H9 (cell line): ENCODE measurements at regions not wholly inside any gene's neighbourhood (a gene's known extent, or its start where the extent isn't known, plus 50 kb on each side); places are given as distances from the start of the nearest gene placed in this dataset.

ENCODE experiments used
- DNase-seq: peaks from one replicate; pipeline ENCODE4 v3.0.0-alpha.2; 2017
- H2AFZ ChIP-seq: one replicate; pipeline ENCODE4 v1.6.1; 2013; ENCODE audit warnings: mild to moderate bottlenecking, low read length, control low read depth, moderate library complexity
- H2AK5ac ChIP-seq: 2 replicates; pipeline ENCODE4 v1.6.1; 2013; ENCODE audit warnings: low read length, control low read depth, mixed read lengths; ENCODE audit not compliant: insufficient read length
- H2BK120ac ChIP-seq: one replicate; pipeline ENCODE4 v1.6.1; 2013; ENCODE audit warnings: low read depth, mild to moderate bottlenecking, low read length, control low read depth, inconsistent platforms; ENCODE audit not compliant: poor library complexity, severe bottlenecking
- H2BK12ac ChIP-seq: 2 replicates; pipeline ENCODE4 v1.6.1; 2013; ENCODE audit warnings: low read length, control low read depth, mixed read lengths, low read depth; ENCODE audit not compliant: insufficient read length
- H2BK15ac ChIP-seq: 2 replicates; pipeline ENCODE4 v1.6.1; 2013; ENCODE audit warnings: low read depth, low read length, control low read depth
- H2BK20ac ChIP-seq: one replicate; pipeline ENCODE4 v1.6.1; 2013; ENCODE audit warnings: low read depth, mild to moderate bottlenecking, low read length, control low read depth, inconsistent platforms; ENCODE audit not compliant: poor library complexity, severe bottlenecking
- H2BK5ac ChIP-seq: 2 replicates; pipeline ENCODE4 v1.6.1; 2013; ENCODE audit warnings: low read length, control low read depth, mixed read lengths; ENCODE audit not compliant: insufficient read length
- H3K14ac ChIP-seq: 2 replicates; pipeline ENCODE4 v1.6.1; 2013; ENCODE audit warnings: low read length, control low read depth; ENCODE audit not compliant: insufficient read depth
- H3K18ac ChIP-seq: 2 replicates; pipeline ENCODE4 v1.6.1; 2013; ENCODE audit warnings: low read depth, mild to moderate bottlenecking, mixed read lengths, low read length, control low read depth; ENCODE audit not compliant: insufficient read length
- H3K23ac ChIP-seq: 2 replicates; pipeline ENCODE4 v1.6.1; 2013; ENCODE audit warnings: low read length, control low read depth, mixed read lengths, low read depth; ENCODE audit not compliant: insufficient read length
- H3K23me2 ChIP-seq: 2 replicates; pipeline ENCODE4 v1.6.1; 2013; ENCODE audit warnings: low read depth, mild to moderate bottlenecking, mixed read lengths, low read length, control low read depth; ENCODE audit not compliant: insufficient read length, poor library complexity, severe bottlenecking
- H3K27ac ChIP-seq: 2 replicates; pipeline ENCODE4 v1.5.1; 2013; ENCODE audit warnings: low read length, control low read depth, mixed read lengths, low read depth; ENCODE audit not compliant: insufficient read length
- H3K27me3 ChIP-seq: 2 replicates; pipeline ENCODE4 v1.6.1; 2013; ENCODE audit warnings: low read length, control low read depth, inconsistent platforms; ENCODE audit not compliant: insufficient read depth
- H3K4ac ChIP-seq: 2 replicates; pipeline ENCODE4 v1.6.1; 2013; ENCODE audit warnings: low read depth, mild to moderate bottlenecking, control low read depth, inconsistent platforms, low read length, moderate library complexity
- H3K4me1 ChIP-seq: 2 replicates; pipeline ENCODE4 v1.6.1; 2013; ENCODE audit warnings: low read length, control low read depth, inconsistent platforms; ENCODE audit not compliant: insufficient read depth
- H3K4me2 ChIP-seq: 2 replicates; pipeline ENCODE4 v1.6.1; 2013; ENCODE audit warnings: low read length, control low read depth, mixed read lengths; ENCODE audit not compliant: insufficient read length, insufficient read depth
- H3K56ac ChIP-seq: 2 replicates; pipeline ENCODE4 v1.6.1; 2013; ENCODE audit warnings: low read depth, mild to moderate bottlenecking, mixed read lengths, low read length, control low read depth; ENCODE audit not compliant: insufficient read length
- H3K79me1 ChIP-seq: 2 replicates; pipeline ENCODE4 v1.6.1; 2013; ENCODE audit warnings: low read depth, mild to moderate bottlenecking, moderate library complexity, low read length, control low read depth, inconsistent platforms; ENCODE audit not compliant: insufficient read depth, poor library complexity, severe bottlenecking
- H3K79me2 ChIP-seq: 2 replicates; pipeline ENCODE4 v1.6.1; 2013; ENCODE audit warnings: low read length, control low read depth, inconsistent platforms; ENCODE audit not compliant: insufficient read depth
- H3K9ac ChIP-seq: 2 replicates; pipeline ENCODE4 v1.6.1; 2013; ENCODE audit warnings: low read length, control low read depth, mixed read lengths; ENCODE audit not compliant: insufficient read length; ENCODE audit errors: extremely low read depth
- H3K9me3 ChIP-seq: one replicate; pipeline ENCODE4 v1.6.1; 2013; ENCODE audit warnings: low read depth, low read length, inconsistent platforms; ENCODE audit not compliant: control insufficient read depth
- H3T11ph ChIP-seq: one replicate; pipeline ENCODE4 v1.6.1; 2013; ENCODE audit warnings: mild to moderate bottlenecking, low read length, control low read depth, inconsistent platforms
- H4K20me1 ChIP-seq: one replicate; pipeline ENCODE4 v1.6.1; 2013; ENCODE audit not compliant: control insufficient read depth, insufficient read length, insufficient read depth
- H4K5ac ChIP-seq: 2 replicates; pipeline ENCODE4 v1.6.1; 2013; ENCODE audit warnings: low read depth, mild to moderate bottlenecking, mixed read lengths, low read length, control low read depth; ENCODE audit not compliant: insufficient read length
- H4K8ac ChIP-seq: replicated peaks from 2 replicates; pipeline ENCODE4 v1.6.1; 2013; ENCODE audit warnings: low read length, control low read depth, mixed read lengths, low read depth; ENCODE audit not compliant: insufficient read length
- H4K91ac ChIP-seq: 2 replicates; pipeline ENCODE4 v1.6.1; 2013; ENCODE audit warnings: low read depth, mild to moderate bottlenecking, moderate library complexity, mixed read lengths, low read length, control low read depth; ENCODE audit not compliant: insufficient read length
- H3K27ac Mint-ChIP-seq, 3 experiments: 2 replicates in 2 of 3; 3 replicates in 1 of 3; pipeline ENCODE4 v1.8.0; 2020 to 2021; ENCODE audit warnings: mixed read lengths in 3 of 3, mild to moderate bottlenecking in 1 of 3, moderate library complexity in 1 of 3
- H3K27me3 Mint-ChIP-seq: 2 replicates; pipeline ENCODE4 v1.8.0; 2021; ENCODE audit warnings: low read depth, mild to moderate bottlenecking, moderate library complexity, mixed read lengths
- H3K36me3 Mint-ChIP-seq, 3 experiments: 2 replicates in 2 of 3; 3 replicates in 1 of 3; pipeline ENCODE4 v1.8.0; 2020 to 2021; ENCODE audit warnings: low read depth in 3 of 3, mixed read lengths in 3 of 3; ENCODE audit not compliant: insufficient read depth in 1 of 3
- H3K4me1 Mint-ChIP-seq, 2 experiments: 2 replicates each; pipeline ENCODE4 v1.8.0; 2020; ENCODE audit warnings: mixed read lengths in 2 of 2
- H3K4me3 Mint-ChIP-seq, 2 experiments: 2 replicates in 1 of 2; 3 replicates in 1 of 2; pipeline ENCODE4 v1.8.0; 2020 to 2021; ENCODE audit warnings: mild to moderate bottlenecking in 2 of 2, mixed read lengths in 2 of 2, moderate library complexity in 1 of 2
- H3K9me3 Mint-ChIP-seq, 2 experiments: 2 replicates in 1 of 2; 3 replicates in 1 of 2; pipeline ENCODE4 v1.8.0; 2020; ENCODE audit warnings: mild to moderate bottlenecking in 2 of 2, mixed read lengths in 2 of 2, moderate library complexity in 1 of 2
- CTCF ChIP-seq: fragments of 200-600 bp; sonication (generic); conservative IDR thresholded peaks from 3 replicates; pipeline ENCODE4 v1.8.0; 2021; ENCODE audit warnings: antibody characterized with exemption, mild to moderate bottlenecking
- WGBS: extraction: QIAGEN DNeasy Blood & Tissue Kit; methylation state at CpG from one replicate; pipeline ENCODE4 v1.1.7; 2013; ENCODE audit warnings: missing lambda C conversion rate, low lambda C conversion rate, mixed read lengths; ENCODE audit not compliant: insufficient read length; ENCODE audit errors: extremely low coverage; 5-methylcytosine and 5-hydroxymethylcytosine counted together

DNA sequence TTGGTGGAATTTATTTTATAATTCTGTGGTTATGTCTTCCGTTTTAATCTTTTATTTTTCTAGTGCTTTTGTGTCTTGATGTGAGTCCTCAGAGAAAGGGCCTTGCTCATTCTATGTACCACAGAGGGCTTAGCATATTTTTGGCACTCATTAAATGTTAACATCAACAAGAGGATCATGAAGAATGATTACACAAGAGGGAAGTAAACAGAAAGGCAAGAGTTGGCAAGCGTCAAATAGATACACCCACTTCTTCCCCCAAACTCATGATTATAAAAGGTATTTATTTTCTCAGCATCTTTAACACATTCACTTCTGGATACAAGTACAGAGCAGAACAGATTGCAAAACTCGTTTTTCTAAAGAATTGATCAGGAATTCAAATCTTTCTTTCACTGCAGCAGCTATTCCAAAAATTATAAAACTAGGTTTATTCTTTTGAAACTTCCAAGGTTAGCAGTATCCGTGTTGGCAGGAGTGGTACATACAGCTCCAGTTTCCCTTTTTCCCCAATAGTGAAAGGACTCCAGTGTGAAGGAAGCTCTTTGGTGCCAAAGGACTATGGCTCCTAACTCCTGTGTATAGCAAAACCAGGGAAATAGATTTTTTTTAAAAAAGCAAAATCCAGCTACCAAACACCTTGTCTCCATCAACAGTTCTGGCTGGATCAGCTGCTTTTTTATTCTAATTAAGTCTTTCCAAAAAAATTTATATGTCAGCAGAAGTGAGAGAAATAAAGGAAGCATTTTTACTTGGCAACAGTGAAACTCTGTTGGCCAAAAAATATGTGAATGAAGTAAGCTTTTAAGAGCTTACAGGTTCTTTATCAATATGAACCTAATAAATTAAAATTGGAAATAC, 221.9 kb downstream of the ADGRG6 start:
- no CpG with 5 or more reads among the region's 4 CpGs for WGBS
- Histone ChIP-seq H2AK5ac (no peak overlapping the region), H3K4me2 (no peak overlapping the region), H3K14ac (no peak overlapping the region), H2BK15ac (no peak overlapping the region), H3K23me2 (no peaks in the 10 kb centered on the region), H3K9ac (no peak overlapping the region), H3K23ac (no peak overlapping the region), H4K8ac (no peak overlapping the region), H4K5ac (no peak overlapping the region), H3K4me1 (no peaks in the 10 kb centered on the region), H3K79me2 (no peaks in the 10 kb centered on the region), H3K9me3 (no peaks in the 10 kb centered on the region), H2BK20ac (no peak overlapping the region), H3T11ph (no peak overlapping the region), H3K56ac (no peak overlapping the region), H2BK12ac (no peak overlapping the region), H2BK120ac (no peak overlapping the region), H3K79me1 (no peaks in the 10 kb centered on the region), H3K27ac (no peak overlapping the region), H4K20me1 (no peaks in the 10 kb centered on the region), H3K18ac (no peak overlapping the region), H2BK5ac (no peak overlapping the region), H3K27me3 (no peaks in the 10 kb centered on the region), H3K4ac (no peak overlapping the region), H2AFZ (no peak overlapping the region), H4K91ac (no peak overlapping the region)
- H3K4me3 Mint-ChIP-seq, result no peak overlapping the region
- H3K36me3 Mint-ChIP-seq, result no peaks in the 10 kb centered on the region
- H3K27ac Mint-ChIP-seq, result no peak overlapping the region
- no peaks in the 10 kb centered on the region for H3K27me3 Mint-ChIP-seq
- H3K9me3 Mint-ChIP-seq, result no peaks in the 10 kb centered on the region
- no peaks in the 10 kb centered on the region for H3K4me1 Mint-ChIP-seq
- no peak for TF ChIP-seq CTCF
- DNase-seq, result no peak
